Endothelial cell of umbilical vein (primary cell): ENCODE measurements at regions not wholly inside any gene's neighbourhood (a gene's known extent, or its start where the extent isn't known, plus 50 kb on each side); places are given as distances from the start of the nearest gene placed in this dataset.

Source experiments
- BruUV-seq: library from RNA; stranded (reverse); fragments of 400-500 nt; replicated peaks from 2 replicates; lab custom pipeline; 2021; lab: Mats Ljungman, UMichigan
- CTCF ChIA-PET: fragments of 300-600, 350-600 bp; sonication (Branson Sonifier 250); formaldehyde crosslinking; loops from one replicate; lab custom pipeline; 2021; ENCODE audit warnings: antibody characterized with exemption, inconsistent platforms; lab: Charles Lee
- POLR2A ChIA-PET: fragments of 300-600, 350-600 bp; sonication (Branson Sonifier 250); formaldehyde crosslinking; loops from one replicate; lab custom pipeline; 2021; ENCODE audit warnings: antibody characterized with exemption, inconsistent platforms; lab: Charles Lee
- DNase-seq: peaks from one replicate; pipeline ENCODE4 v3.0.0-alpha.2; 2011; ENCODE audit warnings: low read depth, low spot score
- FAIRE-seq: peaks from 2 replicates; lab custom pipeline; 2011; peaks lifted over from hg19 to GRCh38; lab: Jason Lieb, UNC
- H2AFZ ChIP-seq: 2 replicates; pipeline ENCODE4 v1.6.0; 2012; ENCODE audit warnings: low read depth, low read length, control low read depth, inconsistent platforms
- H3K27ac ChIP-seq: 2 replicates; pipeline ENCODE4 v1.5.1; 2011; ENCODE audit warnings: low read depth, mild to moderate bottlenecking, control low read depth, low read length, moderate library complexity; ENCODE audit not compliant: insufficient read depth
- H3K27me3 ChIP-seq, 2 experiments: 2 replicates each; pipeline versions ENCODE4 v1.6.0 to v1.6.1; 2011; ENCODE audit warnings: low read length in 2 of 2, mixed read lengths in 1 of 2; ENCODE audit not compliant: control insufficient read depth in 2 of 2, insufficient read depth in 2 of 2
- H3K36me3 ChIP-seq, 2 experiments: 2 replicates in 1 of 2; 3 replicates in 1 of 2; pipeline ENCODE4 v1.5.1; 2011; ENCODE audit warnings: low read length in 2 of 2, mild to moderate bottlenecking in 1 of 2, moderate library complexity in 1 of 2; ENCODE audit not compliant: control insufficient read depth in 2 of 2, insufficient read depth in 2 of 2; ENCODE audit errors: extremely low read depth in 1 of 2
- H3K4me1 ChIP-seq: 3 replicates; pipeline ENCODE4 v1.5.1; 2011; ENCODE audit warnings: mild to moderate bottlenecking, low read length; ENCODE audit not compliant: control insufficient read depth, insufficient read depth; ENCODE audit errors: extremely low read depth
- H3K4me2 ChIP-seq: 2 replicates; pipeline ENCODE4 v1.6.1; 2011; ENCODE audit warnings: low read length, control low read depth, mixed read lengths; ENCODE audit not compliant: insufficient read depth
- H3K4me3 ChIP-seq, 3 experiments: fragments of 200-600 bp in 1 of 3; sonication (generic), shearing (Covaris generic) in 1 of 3; replicated peaks in 1 of 3; 2 replicates each; pipeline ENCODE4 v1.5.1; 2011 to 2016; ENCODE audit warnings: control low read depth in 3 of 3, low read length in 3 of 3, mild to moderate bottlenecking in 2 of 3, inconsistent platforms in 1 of 3, low read depth in 1 of 3, moderate library complexity in 1 of 3; ENCODE audit not compliant: insufficient read depth in 1 of 3
- H3K79me2 ChIP-seq: 2 replicates; pipeline ENCODE4 v1.6.0; 2012; ENCODE audit warnings: low read length, inconsistent platforms; ENCODE audit not compliant: control insufficient read depth, insufficient read depth
- H3K9ac ChIP-seq: replicated peaks from 2 replicates; pipeline ENCODE3; 2011; ENCODE audit warnings: low read length, control low read depth; ENCODE audit not compliant: insufficient read depth; ENCODE audit errors: extremely low read depth
- H3K9me1 ChIP-seq: replicated peaks from 3 replicates; pipeline ENCODE4 v1.6.0; 2011; ENCODE audit warnings: mild to moderate bottlenecking, low read length; ENCODE audit not compliant: control insufficient read depth, insufficient read depth; ENCODE audit errors: extremely low read depth
- H3K9me3 ChIP-seq: replicated peaks from 2 replicates; pipeline ENCODE4 v1.5.1; 2012; ENCODE audit warnings: low read length, inconsistent platforms; ENCODE audit not compliant: control insufficient read depth, insufficient read depth
- H4K20me1 ChIP-seq: replicated peaks from 2 replicates; pipeline ENCODE3; 2011; ENCODE audit warnings: mild to moderate bottlenecking, low read length; ENCODE audit not compliant: control insufficient read depth, insufficient read depth; ENCODE audit errors: extremely low read depth
- EZH2 ChIP-seq: IDR thresholded peaks from 2 replicates; pipeline ENCODE4 v1.6.1; 2012; ENCODE audit warnings: borderline replicate concordance, low read depth, mild to moderate bottlenecking, moderate library complexity, low read length, inconsistent platforms; ENCODE audit not compliant: severe bottlenecking
- FOS ChIP-seq: IDR thresholded peaks from 2 replicates; pipeline ENCODE4 v1.6.1; 2011; ENCODE audit warnings: mild to moderate bottlenecking, low read length, moderate library complexity, borderline replicate concordance; ENCODE audit not compliant: insufficient read depth
- GATA2 ChIP-seq: IDR thresholded peaks from 2 replicates; pipeline ENCODE4 v1.7.0; 2011; ENCODE audit warnings: low read depth, mild to moderate bottlenecking, moderate library complexity, mixed read lengths, low read length; ENCODE audit not compliant: insufficient read length, insufficient read depth
- JUN ChIP-seq: IDR thresholded peaks from 2 replicates; pipeline ENCODE4 v1.6.1; 2011; ENCODE audit warnings: borderline replicate concordance, low read depth; ENCODE audit not compliant: insufficient read length, insufficient read depth
- MYC ChIP-seq: IDR thresholded peaks from one replicate; pipeline ENCODE4 v1.6.1; 2011; ENCODE audit warnings: mild to moderate bottlenecking, low read depth, low read length
- POLR2A ChIP-seq: IDR thresholded peaks from 2 replicates; pipeline ENCODE4 v1.6.1; 2012; ENCODE audit warnings: low read depth, mild to moderate bottlenecking, control low read depth, low read length
- POLR2AphosphoS5 ChIP-seq: IDR thresholded peaks from 2 replicates; pipeline ENCODE4 v1.6.1; 2012; ENCODE audit warnings: low read depth, mild to moderate bottlenecking, control low read depth, low read length, moderate library complexity; ENCODE audit not compliant: insufficient read depth
- dilution Hi-C: fragments of 300-500 bp; cut with MboI; formaldehyde crosslinking; loops from one replicate; pipeline ENCODE4 v1.15.0; 2019; ENCODE audit warnings: low sequenced_read_pairs; ENCODE audit not compliant: extremely low pct_ligation_motif_present
- intact Hi-C: fragments of 100-400 bp; cut with micrococcal nuclease; formaldehyde crosslinking; loops from one replicate; pipeline ENCODE4 v1.10.0; 2022
- TF ChIP-seq, protein P1 (sequence below), 2 donors: IDR thresholded peaks; 1 replicate in 1 of 2; 2 replicates in 1 of 2; pipeline ENCODE4 v1.5.1; 2011; ENCODE audit warnings: low read length in 2 of 2, mild to moderate bottlenecking in 2 of 2, moderate library complexity in 2 of 2, control low read depth in 1 of 2, inconsistent platforms in 1 of 2, low read depth in 1 of 2; ENCODE audit not compliant: insufficient read depth in 1 of 2; ENCODE audit errors: extremely low read depth in 1 of 2
- TF ChIP-seq, protein P2 (sequence below): IDR thresholded peaks from 2 replicates; pipeline ENCODE4 v1.6.1; 2011; ENCODE audit not compliant: insufficient read depth, insufficient read length

DNA sequence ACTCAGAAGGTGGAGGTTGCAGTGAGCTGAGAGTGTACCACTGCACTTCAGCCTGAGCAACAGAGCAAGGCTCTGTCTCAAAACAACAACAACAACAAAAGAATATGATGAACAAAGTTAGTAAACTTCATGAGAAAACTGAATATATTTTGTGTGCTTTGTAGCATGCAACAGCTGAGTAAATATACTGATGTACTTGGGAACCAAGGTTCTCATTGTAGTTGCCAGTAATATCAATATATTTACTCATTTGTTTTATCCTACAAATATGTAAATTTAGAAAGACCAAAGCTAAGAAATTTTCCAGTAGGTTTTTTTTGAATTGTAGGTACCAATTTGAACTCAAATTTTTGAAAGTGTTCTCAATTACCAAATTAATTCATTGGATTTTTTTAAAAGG is 127.2 kb downstream of the IPO8 start:
- dilution Hi-C loops, result no loop called here
- DNase-seq, result no peak
- no peak overlapping the region for H3K27ac ChIP-seq

More for the DNA sequence above, 127.2 kb downstream of the IPO8 start:
- ChIA-PET POLR2A (no interaction called here), CTCF (no interaction called here)
- H3K4me3 ChIP-seq, result no peak overlapping the region
- H3K9me1 ChIP-seq, result no peaks in the 10 kb centered on the region
- TF ChIP-seq POLR2A, result no peak
- no peak for TF ChIP-seq POLR2AphosphoS5
- TF ChIP-seq FOS, result no peak
- no peak for TF ChIP-seq MYC
- no peak for TF ChIP-seq JUN
- TF ChIP-seq GATA2, result no peak
- no peak for TF ChIP-seq EZH2
- TF ChIP-seq, protein P1, sequence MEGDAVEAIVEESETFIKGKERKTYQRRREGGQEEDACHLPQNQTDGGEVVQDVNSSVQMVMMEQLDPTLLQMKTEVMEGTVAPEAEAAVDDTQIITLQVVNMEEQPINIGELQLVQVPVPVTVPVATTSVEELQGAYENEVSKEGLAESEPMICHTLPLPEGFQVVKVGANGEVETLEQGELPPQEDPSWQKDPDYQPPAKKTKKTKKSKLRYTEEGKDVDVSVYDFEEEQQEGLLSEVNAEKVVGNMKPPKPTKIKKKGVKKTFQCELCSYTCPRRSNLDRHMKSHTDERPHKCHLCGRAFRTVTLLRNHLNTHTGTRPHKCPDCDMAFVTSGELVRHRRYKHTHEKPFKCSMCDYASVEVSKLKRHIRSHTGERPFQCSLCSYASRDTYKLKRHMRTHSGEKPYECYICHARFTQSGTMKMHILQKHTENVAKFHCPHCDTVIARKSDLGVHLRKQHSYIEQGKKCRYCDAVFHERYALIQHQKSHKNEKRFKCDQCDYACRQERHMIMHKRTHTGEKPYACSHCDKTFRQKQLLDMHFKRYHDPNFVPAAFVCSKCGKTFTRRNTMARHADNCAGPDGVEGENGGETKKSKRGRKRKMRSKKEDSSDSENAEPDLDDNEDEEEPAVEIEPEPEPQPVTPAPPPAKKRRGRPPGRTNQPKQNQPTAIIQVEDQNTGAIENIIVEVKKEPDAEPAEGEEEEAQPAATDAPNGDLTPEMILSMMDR (IDR thresholded peaks at IDR 0.05; ENCODE audit: extremely low read depth in 1 of 2, insufficient read depth in 1 of 2, low read depth in 1 of 2, low read length in 2 of 2), result no peak
- TF ChIP-seq, protein P2, sequence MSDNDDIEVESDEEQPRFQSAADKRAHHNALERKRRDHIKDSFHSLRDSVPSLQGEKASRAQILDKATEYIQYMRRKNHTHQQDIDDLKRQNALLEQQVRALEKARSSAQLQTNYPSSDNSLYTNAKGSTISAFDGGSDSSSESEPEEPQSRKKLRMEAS, result no peak
- no peaks in the 10 kb centered on the region for H3K4me1 ChIP-seq
- no peak overlapping the region for H3K4me2 ChIP-seq
- no peak overlapping the region for H3K9ac ChIP-seq
- H3K9me3 ChIP-seq, result no peaks in the 10 kb centered on the region
- intact Hi-C loops, result no loop called here
- H3K79me2 ChIP-seq, result no peaks in the 10 kb centered on the region
- BruUV-seq, result no TSS peak
- H3K27me3 ChIP-seq, result no peaks in the 10 kb centered on the region
- no peak overlapping the region for H2AFZ ChIP-seq
- H4K20me1 ChIP-seq, result no peaks in the 10 kb centered on the region
- H3K36me3 ChIP-seq, result no peaks in the 10 kb centered on the region
- no peak for FAIRE-seq
